ENCODE measurements at regions not wholly inside any gene's neighbourhood (a gene's known extent, or its start where the extent isn't known, plus 50 kb on each side); places are given as distances from the start of the nearest gene placed in this dataset.

DNA sequence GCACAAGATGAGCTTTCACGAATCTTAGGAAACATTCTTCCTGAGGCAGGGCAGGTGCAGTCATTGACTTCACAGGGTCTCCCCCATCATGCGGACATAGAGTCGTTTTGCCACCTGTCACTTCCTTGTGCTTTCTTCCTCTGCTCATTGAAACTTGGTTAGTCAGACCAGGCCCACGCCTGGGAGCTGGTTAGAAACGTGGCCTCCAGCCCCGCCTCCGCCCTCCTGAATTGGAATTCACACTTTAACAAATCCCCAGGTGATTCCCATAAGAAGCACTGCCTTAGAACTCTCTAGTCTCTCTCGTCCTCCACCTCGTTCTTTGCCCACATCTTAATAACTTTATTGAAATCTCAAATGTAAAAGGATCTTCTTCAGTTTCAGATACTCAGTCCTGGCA, 265.5 kb upstream of the FZD8 start:
- no peak for ATAC-seq
- intact Hi-C loops (cut with DNase I), result no loop called here
- Histone ChIP-seq H3K4me1 (no peaks in the 10 kb centered on the region), H3K27ac (no peak overlapping the region), H3K4me3 (no peak overlapping the region), H3K9me3 (no peaks in the 10 kb centered on the region), H3K36me3 (no peaks in the 10 kb centered on the region), H3K27me3 (no peaks in the 10 kb centered on the region)
- no peak for DNase-seq
- TF ChIP-seq POLR2A (IDR thresholded peaks at IDR 0.05), result no peak
- TF ChIP-seq, protein P1, sequence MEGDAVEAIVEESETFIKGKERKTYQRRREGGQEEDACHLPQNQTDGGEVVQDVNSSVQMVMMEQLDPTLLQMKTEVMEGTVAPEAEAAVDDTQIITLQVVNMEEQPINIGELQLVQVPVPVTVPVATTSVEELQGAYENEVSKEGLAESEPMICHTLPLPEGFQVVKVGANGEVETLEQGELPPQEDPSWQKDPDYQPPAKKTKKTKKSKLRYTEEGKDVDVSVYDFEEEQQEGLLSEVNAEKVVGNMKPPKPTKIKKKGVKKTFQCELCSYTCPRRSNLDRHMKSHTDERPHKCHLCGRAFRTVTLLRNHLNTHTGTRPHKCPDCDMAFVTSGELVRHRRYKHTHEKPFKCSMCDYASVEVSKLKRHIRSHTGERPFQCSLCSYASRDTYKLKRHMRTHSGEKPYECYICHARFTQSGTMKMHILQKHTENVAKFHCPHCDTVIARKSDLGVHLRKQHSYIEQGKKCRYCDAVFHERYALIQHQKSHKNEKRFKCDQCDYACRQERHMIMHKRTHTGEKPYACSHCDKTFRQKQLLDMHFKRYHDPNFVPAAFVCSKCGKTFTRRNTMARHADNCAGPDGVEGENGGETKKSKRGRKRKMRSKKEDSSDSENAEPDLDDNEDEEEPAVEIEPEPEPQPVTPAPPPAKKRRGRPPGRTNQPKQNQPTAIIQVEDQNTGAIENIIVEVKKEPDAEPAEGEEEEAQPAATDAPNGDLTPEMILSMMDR (IDR thresholded peaks at IDR 0.05), result no peak
- WGBS (ENCODE audit: insufficient coverage, low coverage, low lambda C conversion rate, missing lambda C conversion rate), result 65% methylated on average over 9 of the region's 9 CpGs

DNA sequence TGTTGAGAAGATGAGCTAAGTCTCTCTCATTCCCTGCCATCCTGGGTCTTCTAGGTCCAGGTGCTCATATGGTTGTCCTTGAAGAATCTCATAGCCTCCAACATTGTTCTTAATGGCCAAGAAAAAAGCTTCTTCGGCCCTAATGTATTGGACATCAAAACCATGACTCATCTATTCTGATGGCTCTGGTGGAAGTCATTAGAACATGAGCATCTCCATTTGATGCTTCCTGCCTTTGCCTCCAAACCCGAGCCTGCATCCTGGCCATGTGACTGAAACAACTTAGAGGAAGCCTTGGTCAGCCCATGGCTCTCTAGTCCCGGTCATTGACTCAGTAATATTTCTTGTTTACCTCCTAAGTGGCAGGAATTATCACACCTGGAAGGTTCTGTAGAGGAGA, 264.1 kb upstream of the FZD8 start:
- ATAC-seq, result no peak
- Histone ChIP-seq H3K4me1 (no peaks in the 10 kb centered on the region), H3K9me3 (no peaks in the 10 kb centered on the region), H3K4me3 (no peak overlapping the region), H3K36me3 (no peaks in the 10 kb centered on the region), H3K27me3 (no peaks in the 10 kb centered on the region), H3K27ac (no peak overlapping the region)
- DNase-seq, result no peak
- WGBS (ENCODE audit: insufficient coverage, low coverage, low lambda C conversion rate, missing lambda C conversion rate), result 53% methylated on average over 2 of the region's 3 CpGs
- intact Hi-C loops (cut with DNase I), result no loop called here
- TF ChIP-seq, protein P1 (IDR thresholded peaks at IDR 0.05), result no peak
- TF ChIP-seq POLR2A (IDR thresholded peaks at IDR 0.05), result no peak

DNA sequence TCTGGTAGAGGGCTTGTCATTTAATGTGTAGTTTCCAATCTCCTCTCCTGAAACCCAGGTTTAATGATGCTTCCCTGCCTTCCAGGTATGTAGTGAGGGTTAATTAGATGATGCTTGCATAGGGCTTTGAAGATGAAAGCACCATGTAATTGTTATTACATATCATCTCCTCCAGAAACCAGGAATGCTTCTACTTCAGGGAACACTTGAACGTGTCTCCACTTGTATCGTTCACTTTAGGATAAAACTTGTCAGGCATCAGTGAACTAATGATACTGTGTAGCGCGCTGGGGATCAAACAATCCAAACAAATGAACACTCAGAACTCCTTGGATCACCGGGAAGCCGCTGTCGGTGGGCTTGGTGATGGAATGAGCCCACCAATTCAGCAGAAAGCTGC, 260.9 kb upstream of the FZD8 start:
- no peaks in the 10 kb centered on the region for H3K27me3 ChIP-seq
- H3K9me3 ChIP-seq, result no peaks in the 10 kb centered on the region
- no peak overlapping the region for H3K27ac ChIP-seq
- no peak for DNase-seq
- intact Hi-C loops (cut with DNase I), result no loop called here
- H3K4me1 ChIP-seq, result no peaks in the 10 kb centered on the region
- no peaks in the 10 kb centered on the region for H3K36me3 ChIP-seq
- ATAC-seq, result no peak
- 79% methylated on average over 7 of the region's 7 CpGs for WGBS (ENCODE audit: insufficient coverage, low coverage, low lambda C conversion rate, missing lambda C conversion rate)
- TF ChIP-seq, protein P1 (IDR thresholded peaks at IDR 0.05), result no peak
- no peak for TF ChIP-seq POLR2A (IDR thresholded peaks at IDR 0.05)
- H3K4me3 ChIP-seq, result no peak overlapping the region

DNA sequence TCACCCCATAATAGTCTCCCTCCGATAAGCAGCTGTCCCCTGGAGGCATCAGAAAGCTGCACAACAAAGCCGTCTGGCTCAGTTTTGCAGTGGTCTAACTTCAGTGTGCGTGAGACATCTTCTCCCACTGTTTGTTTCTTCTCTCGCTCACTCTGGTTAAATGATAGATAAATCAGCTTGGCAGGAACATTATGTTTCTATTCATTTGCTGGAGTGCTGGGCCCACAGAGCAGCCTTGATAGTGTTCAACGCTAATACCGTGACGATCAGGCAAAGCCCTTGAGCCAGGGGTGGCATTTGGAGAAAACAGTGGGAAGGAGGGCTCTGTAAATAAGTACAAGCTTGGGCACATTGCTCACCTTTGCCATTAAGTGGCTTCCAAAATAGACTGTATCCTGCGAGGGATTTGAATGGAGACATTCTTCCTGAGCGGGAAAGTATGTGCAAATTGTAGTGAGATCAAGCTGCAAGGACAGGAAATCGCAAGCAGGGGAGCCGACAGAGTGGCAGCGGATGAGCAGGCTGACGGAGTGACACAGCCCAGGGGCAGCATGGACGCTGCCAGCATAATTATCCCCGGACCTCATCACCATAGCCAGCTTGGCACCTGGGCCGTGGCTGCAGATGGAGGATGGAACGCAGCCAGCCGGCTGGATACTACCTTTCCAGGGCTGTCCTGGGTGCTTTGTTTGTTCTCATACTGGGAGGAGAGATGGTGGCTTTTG, 256.8 kb upstream of the FZD8 start:
- no peak for TF ChIP-seq POLR2A (IDR thresholded peaks at IDR 0.05)
- TF ChIP-seq, protein P1 (IDR thresholded peaks at IDR 0.05), result no peak
- Histone ChIP-seq H3K4me3 (no peak overlapping the region), H3K9me3 (no peaks in the 10 kb centered on the region), H3K27me3 (no peaks in the 10 kb centered on the region), H3K36me3 (no peaks in the 10 kb centered on the region), H3K27ac (no peak overlapping the region), H3K4me1 (no peaks in the 10 kb centered on the region)
- ATAC-seq (no peak), DNase-seq (no peak)
- intact Hi-C loops (cut with DNase I), result no loop called here
- 62% methylated on average over 11 of the region's 18 CpGs for WGBS (ENCODE audit: insufficient coverage, low coverage, low lambda C conversion rate, missing lambda C conversion rate)

Measured in right lobe of liver (tissue), 6 donors.